ENCODE measurements at regions not wholly inside any gene's neighbourhood (a gene's known extent, or its start where the extent isn't known, plus 50 kb on each side); places are given as distances from the start of the nearest gene placed in this dataset.

- no peak overlapping the region for H3K27ac Mint-ChIP-seq (ENCODE audit: unreplicated experiment)
- Histone ChIP-seq H3K79me2 (ENCODE audit: insufficient read depth, low read length) (no peaks in the 10 kb centered on the region), H3K4me2 (ENCODE audit: low read length) (no peak overlapping the region), H2AFZ (ENCODE audit: low read depth, low read length) (no peak overlapping the region), H3K36me3 (ENCODE audit: insufficient read depth, low read length) (no peaks in the 10 kb centered on the region), H3K27me3 (ENCODE audit: insufficient read depth, low read length) (no peaks in the 10 kb centered on the region), H3K27ac (ENCODE audit: low read depth, low read length) (no peak overlapping the region), H3K4me1 (ENCODE audit: insufficient read depth, low read length) (no peaks in the 10 kb centered on the region), H3K9me3 (ENCODE audit: insufficient read depth, low read depth, low read length) (no peaks in the 10 kb centered on the region), H3K9ac (ENCODE audit: low read length) (no peak overlapping the region), H4K20me1 (ENCODE audit: insufficient read depth, low read length) (no peaks in the 10 kb centered on the region), H3K4me3 (ENCODE audit: insufficient read depth, low read depth, low read length) (no peak overlapping the region)
- no peak overlapping the region for H3K4me3 Mint-ChIP-seq (ENCODE audit: unreplicated experiment)
- DNase-seq (ENCODE audit: low read depth) (no peak), FAIRE-seq (no peak)
- H3K4me1 Mint-ChIP-seq (ENCODE audit: low read depth, unreplicated experiment) = no peaks in the 10 kb centered on the region
- H3K36me3 Mint-ChIP-seq (ENCODE audit: low read depth, unreplicated experiment) = no peaks in the 10 kb centered on the region
- TF ChIP-seq EZH2 (IDR thresholded peaks at IDR 0.05; ENCODE audit: insufficient read depth, low read length) = no peak
- TF ChIP-seq CTCF (IDR thresholded peaks at IDR 0.05; ENCODE audit: insufficient read depth, low read depth, low read length) = no peak
- H3K27me3 Mint-ChIP-seq (ENCODE audit: low read depth, unreplicated experiment) = no peaks in the 10 kb centered on the region
- no peaks in the 10 kb centered on the region for H3K9me3 Mint-ChIP-seq (ENCODE audit: unreplicated experiment)
Observed at GRCh38 chr5:67383451-67383850, 186.9 kb upstream of the CD180 start.

DNA sequence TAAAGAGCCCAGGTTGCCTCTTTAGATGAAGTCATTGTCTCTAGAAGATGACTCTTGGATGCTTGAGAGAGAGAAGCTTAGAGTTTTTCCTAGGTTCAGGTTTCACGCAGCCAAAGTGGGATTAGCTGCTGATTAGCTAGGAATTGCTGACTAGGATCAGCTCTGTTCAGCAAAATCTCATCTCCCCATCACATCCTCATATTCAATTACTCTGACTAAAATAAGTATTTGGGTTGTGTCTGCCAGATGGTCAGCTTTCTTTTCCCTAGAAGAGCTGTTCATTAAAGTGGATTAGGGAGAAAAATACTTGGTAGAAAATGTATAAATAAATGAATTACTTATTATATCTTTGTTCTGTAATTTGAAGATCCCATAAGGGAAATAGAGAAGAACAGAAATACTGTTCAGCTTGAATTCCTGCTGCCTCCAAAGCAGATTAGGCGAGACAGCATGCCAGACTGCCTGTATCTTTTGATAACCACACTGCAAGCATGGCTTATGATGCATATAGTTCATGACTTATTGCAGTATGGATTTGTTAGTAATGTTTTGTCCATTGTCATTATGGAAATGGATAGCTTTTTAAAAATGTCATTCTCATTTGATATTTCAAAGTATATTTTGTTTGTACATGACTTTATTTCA is 184.8 kb upstream of the CD180 start:
- Mint-ChIP-seq H3K27me3 (ENCODE audit: low read depth, unreplicated experiment) (peaks cover 1% of the 10 kb centered on the region), H3K4me1 (ENCODE audit: low read depth, unreplicated experiment) (no peaks in the 10 kb centered on the region), H3K36me3 (ENCODE audit: low read depth, unreplicated experiment) (no peaks in the 10 kb centered on the region), H3K9me3 (ENCODE audit: unreplicated experiment) (no peaks in the 10 kb centered on the region), H3K27ac (ENCODE audit: unreplicated experiment) (no peak overlapping the region), H3K4me3 (ENCODE audit: unreplicated experiment) (no peak overlapping the region)
- H3K27me3 ChIP-seq (ENCODE audit: insufficient read depth, low read length) = no peaks in the 10 kb centered on the region
- no peak overlapping the region for H3K4me3 ChIP-seq (ENCODE audit: insufficient read depth, low read depth, low read length)
- no peaks in the 10 kb centered on the region for H3K79me2 ChIP-seq (ENCODE audit: insufficient read depth, low read length)
- DNase-seq (ENCODE audit: low read depth) = peak; percentile 8
- H3K4me1 ChIP-seq (ENCODE audit: insufficient read depth, low read length) = no peaks in the 10 kb centered on the region
- H2AFZ ChIP-seq (ENCODE audit: low read depth, low read length) = no peak overlapping the region
- H3K9me3 ChIP-seq (ENCODE audit: insufficient read depth, low read depth, low read length) = no peaks in the 10 kb centered on the region
- H3K4me2 ChIP-seq (ENCODE audit: low read length) = no peak overlapping the region
- H3K27ac ChIP-seq (ENCODE audit: low read depth, low read length) = no peak overlapping the region
- FAIRE-seq = no peak
- no peaks in the 10 kb centered on the region for H3K36me3 ChIP-seq (ENCODE audit: insufficient read depth, low read length)
- H4K20me1 ChIP-seq (ENCODE audit: insufficient read depth, low read length) = no peaks in the 10 kb centered on the region
- TF ChIP-seq CTCF (IDR thresholded peaks at IDR 0.05; ENCODE audit: insufficient read depth, low read depth, low read length) (no peak), EZH2 (IDR thresholded peaks at IDR 0.05; ENCODE audit: insufficient read depth, low read length) (no peak)
- H3K9ac ChIP-seq (ENCODE audit: low read length) = no peak overlapping the region

DNA sequence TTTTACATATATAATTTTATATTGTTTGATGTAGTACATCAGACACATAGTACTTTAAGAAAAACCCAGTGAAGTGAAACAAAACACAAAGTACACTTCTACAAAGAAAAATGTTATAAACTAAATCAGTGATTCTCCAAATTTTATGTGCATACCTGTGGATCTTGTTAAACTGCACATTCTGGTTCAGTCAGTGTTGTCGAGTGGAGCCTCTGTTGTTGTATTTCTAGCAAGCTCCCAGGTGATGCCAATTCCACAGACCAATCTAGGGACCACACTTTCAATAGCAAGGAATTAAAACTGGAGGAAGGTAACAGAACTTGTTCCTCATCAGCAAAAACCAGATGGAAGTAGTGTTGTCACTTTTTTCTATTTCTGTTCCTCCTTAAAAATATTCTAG is 183.8 kb upstream of the CD180 start:
- FAIRE-seq (no peak), DNase-seq (ENCODE audit: low read depth) (no peak)
- H3K27me3 Mint-ChIP-seq (ENCODE audit: low read depth, unreplicated experiment) = peaks cover 3% of the 10 kb centered on the region
- Histone ChIP-seq H3K79me2 (ENCODE audit: insufficient read depth, low read length) (no peaks in the 10 kb centered on the region), H3K9ac (ENCODE audit: low read length) (no peak overlapping the region), H3K4me3 (ENCODE audit: insufficient read depth, low read depth, low read length) (no peak overlapping the region), H3K4me2 (ENCODE audit: low read length) (no peak overlapping the region), H3K36me3 (ENCODE audit: insufficient read depth, low read length) (no peaks in the 10 kb centered on the region), H3K9me3 (ENCODE audit: insufficient read depth, low read depth, low read length) (no peaks in the 10 kb centered on the region), H3K27me3 (ENCODE audit: insufficient read depth, low read length) (no peaks in the 10 kb centered on the region), H4K20me1 (ENCODE audit: insufficient read depth, low read length) (no peaks in the 10 kb centered on the region), H3K4me1 (ENCODE audit: insufficient read depth, low read length) (no peaks in the 10 kb centered on the region), H3K27ac (ENCODE audit: low read depth, low read length) (no peak overlapping the region), H2AFZ (ENCODE audit: low read depth, low read length) (no peak overlapping the region)
- no peak overlapping the region for H3K27ac Mint-ChIP-seq (ENCODE audit: unreplicated experiment)
- H3K4me1 Mint-ChIP-seq (ENCODE audit: low read depth, unreplicated experiment) = no peaks in the 10 kb centered on the region
- H3K36me3 Mint-ChIP-seq (ENCODE audit: low read depth, unreplicated experiment) = no peaks in the 10 kb centered on the region
- no peak overlapping the region for H3K4me3 Mint-ChIP-seq (ENCODE audit: unreplicated experiment)
- no peak for TF ChIP-seq EZH2 (IDR thresholded peaks at IDR 0.05; ENCODE audit: insufficient read depth, low read length)
- TF ChIP-seq CTCF (IDR thresholded peaks at IDR 0.05; ENCODE audit: insufficient read depth, low read depth, low read length) = no peak
- no peaks in the 10 kb centered on the region for H3K9me3 Mint-ChIP-seq (ENCODE audit: unreplicated experiment)

All from astrocyte (in vitro differentiated cells and primary cell).